Activated CD8-positive, alpha-beta memory T cell treated with anti-CD3 and anti-CD28 coated beads, Interleukin-2, amount 50 U/mL, for 48 hours (primary cell): ENCODE measurements at regions not wholly inside any gene's neighbourhood (a gene's known extent, or its start where the extent isn't known, plus 50 kb on each side); places are given as distances from the start of the nearest gene placed in this dataset.
"Not testable (repeated sequence)": the region's sequence is repeated elsewhere in the genome, so short reads cannot be mapped to it uniquely, and the experiment has no call there.

Source experiments
- DNase-seq: peaks from one replicate; pipeline ENCODE4 v3.0.0-alpha.2; 2020

DNA sequence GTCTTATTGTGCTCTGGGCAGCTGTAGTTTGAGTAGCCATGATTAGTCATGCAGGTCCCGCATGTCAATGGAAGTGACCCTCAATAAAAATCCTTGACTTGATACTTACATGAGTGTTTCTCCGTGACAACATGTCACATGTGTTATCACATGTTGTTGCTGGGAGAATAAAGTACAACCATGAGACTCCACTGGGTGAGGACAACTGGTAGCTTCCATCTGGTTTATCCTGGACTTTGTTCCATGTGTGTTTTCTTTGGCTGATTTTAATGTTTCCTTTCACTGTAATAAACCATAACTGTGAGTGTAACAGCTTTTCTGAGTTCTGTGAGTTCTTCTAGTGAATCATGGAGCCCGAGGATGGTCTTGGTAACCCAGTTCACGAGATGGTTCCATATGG lies 63.1 kb upstream of the NDN start:
- DNase-seq = no peak

DNA sequence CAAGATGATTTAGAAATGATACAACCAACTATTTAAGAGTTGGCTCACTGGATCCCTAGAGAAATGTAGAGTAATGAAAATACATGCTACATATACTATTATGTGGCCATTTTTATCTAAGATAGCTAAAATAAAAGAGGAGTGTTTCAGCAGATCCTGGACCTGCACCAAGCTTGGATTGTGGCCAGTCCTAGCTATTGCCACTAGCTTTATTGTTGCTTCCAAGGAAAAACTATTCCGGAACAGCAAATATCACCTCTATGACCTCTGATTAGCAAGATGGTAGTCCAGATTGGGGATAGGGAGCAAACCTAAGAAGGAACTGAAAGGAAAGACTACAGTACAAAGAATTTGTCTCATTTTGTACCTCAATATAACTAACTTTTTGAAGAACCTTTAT lies 63.7 kb upstream of the NDN start:
- no peak for DNase-seq

DNA sequence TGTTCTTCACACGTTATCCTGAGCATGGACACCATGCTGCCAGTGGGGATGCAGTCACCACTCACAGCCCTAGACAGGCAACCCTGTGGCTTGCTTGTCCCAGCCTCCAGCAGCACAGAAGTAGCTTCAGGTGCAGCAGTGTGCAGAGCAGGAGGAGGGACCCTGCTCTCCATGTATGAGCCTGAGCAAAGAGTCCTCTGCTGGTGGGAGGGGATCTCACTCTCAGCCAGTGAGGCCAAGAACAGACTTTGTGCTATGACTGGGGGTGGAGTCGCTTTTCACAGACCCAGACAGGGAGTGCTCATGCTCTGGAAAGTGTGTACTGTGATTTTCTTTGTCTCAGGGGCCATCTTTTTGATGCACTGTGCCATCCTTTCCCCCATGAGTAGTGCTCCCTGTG lies 66.1 kb upstream of the NDN start:
- no peak for DNase-seq

DNA sequence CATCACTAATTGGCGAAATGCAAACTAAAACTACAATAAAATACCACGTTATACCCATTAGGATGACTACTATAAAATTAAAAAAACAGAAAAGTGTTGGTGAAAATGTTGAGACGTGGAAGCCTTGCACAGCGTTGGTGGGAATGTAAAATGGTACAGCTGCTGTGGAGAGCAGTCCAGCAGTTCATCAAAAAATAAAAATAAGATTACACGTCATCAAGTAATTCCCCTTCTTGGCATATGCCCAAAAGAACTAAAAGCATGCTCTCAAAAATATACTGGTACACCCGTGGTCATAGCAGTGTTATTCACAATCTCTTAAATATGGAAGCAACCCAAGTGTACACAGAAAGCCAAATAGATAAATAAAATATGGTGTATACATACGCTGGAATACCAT lies 71.8 kb upstream of the NDN start:
- DNase-seq = no peak

DNA sequence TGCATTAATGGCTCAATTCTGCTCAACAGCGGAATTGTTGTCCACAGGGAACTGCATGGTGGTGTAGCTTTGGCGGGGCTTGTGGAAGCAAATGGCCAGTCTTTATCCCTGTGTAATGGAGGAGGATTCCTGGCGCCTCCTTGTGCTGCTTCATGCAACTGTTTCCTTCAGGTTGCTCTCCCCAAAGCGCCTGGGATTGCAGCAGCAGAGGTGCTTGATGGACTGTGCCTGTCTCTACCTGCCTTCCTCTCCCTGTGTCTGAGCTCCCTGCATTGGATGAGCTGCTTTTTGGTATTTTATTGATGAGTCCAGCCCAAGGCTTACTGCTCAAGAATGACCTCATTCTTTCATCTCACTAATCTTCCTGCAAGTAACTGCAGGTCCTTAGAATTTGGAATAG lies 72.9 kb upstream of the NDN start:
- no peak for DNase-seq

DNA sequence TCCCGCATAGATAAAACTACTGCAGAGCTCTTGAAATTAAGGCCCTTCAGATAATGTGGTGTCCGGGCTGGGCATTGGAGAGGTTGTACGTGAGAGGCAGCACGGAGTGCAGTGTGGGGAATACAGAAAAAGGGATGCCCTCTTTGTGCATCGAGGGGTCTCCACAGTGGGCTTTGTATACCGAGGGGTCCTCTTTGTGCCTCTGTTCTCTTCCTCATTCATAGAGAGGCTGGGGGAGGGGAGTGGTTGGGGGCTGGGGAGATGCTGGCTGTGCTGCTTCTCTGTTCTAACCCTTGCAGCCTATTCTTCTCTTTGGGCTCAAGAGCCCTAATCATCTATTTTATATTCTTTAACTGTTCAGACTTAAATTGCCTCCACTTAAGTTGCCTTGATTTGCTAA lies 74.3 kb upstream of the NDN start:
- DNase-seq = no peak

DNA sequence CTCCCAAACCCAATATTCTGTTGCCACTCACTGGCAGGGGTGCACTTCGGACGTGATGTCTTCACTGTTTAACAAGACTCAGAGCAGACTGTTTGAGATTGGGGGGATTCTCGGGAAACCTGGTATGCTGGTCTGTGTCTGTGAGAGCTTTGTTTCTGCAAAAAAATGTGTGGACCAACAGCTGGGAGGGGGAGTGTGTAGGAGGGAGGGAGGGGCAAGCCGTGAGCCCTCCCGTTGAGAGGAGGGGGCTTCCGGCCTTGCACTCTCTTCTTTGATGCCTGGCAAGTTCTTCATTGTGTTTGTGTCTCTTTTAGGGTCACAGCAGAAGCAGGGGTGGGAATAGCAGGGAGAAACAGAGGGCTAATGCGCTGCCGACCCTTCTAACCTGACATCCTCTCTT lies 74.9 kb upstream of the NDN start:
- no peak for DNase-seq

DNA sequence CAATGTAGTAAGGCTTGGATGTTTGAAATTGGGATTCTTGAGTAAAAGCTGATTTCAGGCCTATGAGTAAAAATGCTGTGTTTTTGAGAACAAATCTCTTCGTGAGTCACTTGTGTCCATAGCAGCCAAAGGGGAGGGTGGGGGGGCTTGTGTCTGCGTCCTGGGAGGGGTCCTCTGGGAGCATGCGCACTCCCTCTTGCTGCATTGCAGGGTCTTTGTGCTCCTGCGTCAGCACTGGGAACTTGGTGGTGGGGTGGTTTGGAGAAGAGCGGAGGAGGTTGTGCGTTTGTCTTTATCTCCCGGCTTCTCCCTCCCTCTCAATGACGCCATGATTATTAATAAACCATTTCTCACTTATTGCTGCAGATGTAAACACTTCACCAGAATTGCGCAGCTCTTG lies 75.9 kb upstream of the NDN start:
- no peak for DNase-seq

DNA sequence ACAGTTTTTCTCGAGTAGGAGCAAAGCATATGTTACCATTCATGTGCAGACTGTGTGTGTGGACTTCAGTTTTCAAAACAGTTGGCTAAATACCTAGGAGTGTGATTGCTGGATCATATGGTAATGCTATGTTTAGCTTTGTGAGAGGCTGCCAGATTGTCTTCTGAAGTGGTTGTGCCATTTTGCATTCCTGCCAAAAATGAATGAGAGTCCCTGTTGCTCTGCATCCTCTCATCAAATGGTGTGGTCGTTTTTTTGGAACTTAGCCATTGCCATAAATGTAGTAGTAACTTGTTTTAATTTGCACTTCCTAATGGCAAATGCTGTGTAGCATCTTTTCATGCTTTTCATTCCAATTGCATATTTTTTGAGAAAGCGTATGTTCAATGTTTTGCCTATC lies 77.2 kb upstream of the NDN start:
- no peak for DNase-seq

DNA sequence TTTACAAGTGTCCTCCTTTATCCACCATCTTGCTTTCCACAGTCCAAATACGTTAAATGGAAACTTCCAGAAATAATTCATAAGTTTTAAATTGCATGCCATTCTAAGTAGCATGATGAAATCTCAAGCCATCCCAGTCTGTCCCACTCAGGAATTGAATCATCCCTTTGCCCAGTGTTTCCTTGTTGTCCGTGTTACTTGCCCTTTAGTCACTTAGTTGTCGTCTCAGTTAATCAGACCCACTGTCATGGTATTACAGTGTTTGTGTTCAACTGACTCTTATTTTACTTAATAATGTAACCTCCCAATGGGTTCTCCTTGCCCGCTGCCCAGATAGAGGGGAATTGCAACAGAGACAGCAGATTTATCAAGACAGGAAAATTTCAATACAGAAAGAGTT lies 77.6 kb upstream of the NDN start:
- DNase-seq = no peak

DNA sequence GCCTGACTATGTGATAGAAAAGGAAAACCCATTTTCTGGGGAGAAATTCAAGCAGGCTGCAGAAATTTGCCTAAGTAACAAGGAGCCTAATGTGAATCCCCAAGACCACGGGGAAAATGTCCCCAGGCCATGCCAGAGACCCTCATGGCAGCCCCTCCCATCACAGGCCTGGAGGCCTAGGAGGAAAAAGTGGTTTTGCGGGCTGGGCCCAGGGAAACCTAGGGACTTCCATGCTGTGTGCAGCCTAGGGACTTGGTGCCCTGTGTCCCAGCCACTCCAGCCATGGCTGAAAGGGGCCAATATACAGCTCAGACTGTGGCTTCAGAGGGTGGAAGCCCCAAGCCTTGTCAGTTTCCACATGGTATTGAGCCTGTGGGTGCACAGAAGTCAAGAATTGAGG lies 79.7 kb upstream of the NDN start:
- not testable (repeated sequence) for DNase-seq

DNA sequence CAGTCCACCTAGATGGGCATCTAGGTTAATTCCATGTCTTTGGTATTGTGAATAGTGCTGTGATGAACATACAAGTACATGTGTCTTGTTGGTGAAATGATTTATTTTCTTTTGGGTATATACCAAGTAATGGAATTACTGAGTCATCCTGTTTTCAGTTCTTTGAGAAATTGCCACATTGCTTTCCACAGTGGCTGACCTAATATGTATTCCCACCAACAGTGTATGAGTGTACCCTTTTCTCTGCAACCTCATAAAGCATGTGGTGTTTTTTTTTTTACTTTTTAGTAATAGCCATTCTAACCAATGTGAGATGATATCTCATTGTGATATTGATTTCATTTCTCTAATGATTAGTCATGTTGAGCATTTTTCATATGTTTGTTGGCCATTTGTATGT lies 86.0 kb upstream of the NDN start:
- DNase-seq = no peak

DNA sequence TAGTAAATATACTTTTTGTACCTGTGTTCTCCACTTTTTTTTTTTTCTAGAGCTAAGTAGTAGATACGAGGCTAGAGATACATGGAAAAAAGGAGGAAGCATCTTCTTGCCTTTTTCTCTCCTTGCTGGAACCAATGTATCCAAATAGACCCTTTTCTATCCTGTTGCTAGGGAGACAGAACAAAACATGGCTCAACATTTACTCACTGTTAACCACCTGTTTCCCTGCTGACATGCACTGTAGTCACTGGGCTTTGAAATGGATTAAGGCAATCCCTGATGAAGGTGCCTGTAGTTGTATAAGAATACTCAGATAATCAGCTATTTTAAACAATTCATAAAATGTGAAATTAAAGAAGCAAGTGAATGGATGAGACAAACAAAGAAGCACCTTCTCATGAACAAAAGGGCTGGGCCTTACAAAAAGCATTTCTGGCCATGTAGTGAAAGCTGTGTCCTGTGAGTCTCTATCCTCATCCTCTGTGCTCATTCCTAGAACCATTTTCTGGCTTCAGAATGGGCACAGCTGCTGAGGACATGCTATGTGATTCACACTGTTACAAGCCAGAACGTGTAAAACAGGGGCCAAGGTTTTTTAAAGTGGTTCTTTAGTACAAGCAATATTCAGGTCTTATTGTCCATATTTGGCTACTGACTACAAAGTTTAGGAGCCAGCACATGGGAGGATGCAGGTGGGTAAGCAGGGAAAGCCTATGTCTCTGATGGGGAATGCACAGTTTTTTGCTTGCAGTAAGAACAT lies 100.4 kb upstream of the NDN start:
- no peak for DNase-seq

DNA sequence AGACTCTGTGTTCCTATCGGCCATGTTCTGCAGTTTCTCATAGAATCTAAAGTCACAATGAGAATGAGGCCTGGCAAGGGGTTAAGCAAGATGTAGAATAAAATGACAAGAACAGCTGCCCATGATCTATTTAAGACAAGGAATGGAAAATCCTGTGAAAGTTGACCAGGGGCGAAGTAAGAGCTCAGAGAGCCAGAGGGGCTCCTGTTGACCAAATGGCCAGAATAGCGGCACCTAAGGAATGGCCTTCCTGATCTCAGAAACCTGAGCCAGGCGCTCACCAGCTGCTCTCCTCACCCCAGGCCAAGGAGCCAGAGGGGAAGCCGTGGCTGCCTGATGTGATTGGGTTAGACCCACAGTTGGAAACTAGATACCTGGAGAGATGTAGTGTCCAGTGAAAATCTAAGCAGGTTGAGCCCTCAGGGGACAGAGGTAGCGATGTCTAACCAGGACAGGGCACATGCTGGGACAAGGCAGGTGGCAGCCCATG lies 106.1 kb upstream of the NDN start:
- no peak for DNase-seq

DNA sequence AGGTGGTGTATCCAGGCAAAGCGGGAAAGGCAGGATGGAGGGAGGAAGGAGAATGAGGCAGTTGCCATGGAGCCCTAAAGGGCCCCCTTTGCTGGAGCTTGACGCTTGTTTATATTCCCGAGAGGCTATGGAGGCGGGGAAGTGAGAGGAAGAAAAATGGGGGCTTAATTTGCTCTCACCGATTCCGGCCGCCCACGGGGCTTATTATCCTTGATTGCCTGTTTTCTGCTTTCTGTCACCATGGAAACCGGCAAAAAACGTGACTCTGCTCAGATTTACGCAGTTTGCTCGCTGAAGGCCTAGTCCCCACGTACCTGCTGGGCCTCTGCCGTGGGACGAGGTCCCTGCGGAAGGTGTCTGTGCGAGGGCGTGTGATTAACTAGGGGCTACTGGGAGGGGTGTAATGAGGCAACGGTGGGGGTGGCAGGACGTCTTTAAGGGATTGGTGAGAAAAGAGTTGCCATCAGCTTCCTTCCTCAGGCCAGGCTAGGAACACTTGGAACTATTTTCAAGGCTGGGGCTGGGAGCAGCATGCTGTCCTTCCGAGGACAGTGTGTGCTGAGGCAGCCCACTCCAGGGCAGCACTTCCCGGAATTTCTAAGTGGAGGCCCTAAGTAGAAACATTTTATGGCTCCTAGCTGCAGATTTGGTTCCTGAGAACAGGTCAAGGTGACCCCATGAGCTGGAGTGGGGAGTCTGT lies 110.8 kb upstream of the NDN start:
- no peak for DNase-seq

DNA sequence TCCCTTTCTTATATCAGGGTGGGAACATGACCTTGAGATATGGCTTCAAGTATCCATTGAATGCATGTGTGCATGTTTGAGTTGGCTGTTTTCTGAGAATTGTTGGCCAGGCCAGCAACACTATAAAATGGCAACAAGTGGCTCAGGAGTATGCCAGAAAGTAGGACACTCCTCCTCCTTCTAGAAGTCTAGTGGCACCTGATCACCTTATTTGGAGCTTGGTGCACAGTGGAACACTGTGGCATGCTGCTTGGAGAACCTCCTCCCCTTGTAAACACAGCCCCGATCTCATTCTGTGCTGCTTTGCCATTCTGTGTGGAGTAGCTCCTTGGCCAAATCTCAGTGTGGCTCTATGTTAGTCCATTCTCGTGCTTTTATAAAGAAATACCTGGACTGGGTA lies 114.8 kb upstream of the NDN start:
- DNase-seq = no peak

DNA sequence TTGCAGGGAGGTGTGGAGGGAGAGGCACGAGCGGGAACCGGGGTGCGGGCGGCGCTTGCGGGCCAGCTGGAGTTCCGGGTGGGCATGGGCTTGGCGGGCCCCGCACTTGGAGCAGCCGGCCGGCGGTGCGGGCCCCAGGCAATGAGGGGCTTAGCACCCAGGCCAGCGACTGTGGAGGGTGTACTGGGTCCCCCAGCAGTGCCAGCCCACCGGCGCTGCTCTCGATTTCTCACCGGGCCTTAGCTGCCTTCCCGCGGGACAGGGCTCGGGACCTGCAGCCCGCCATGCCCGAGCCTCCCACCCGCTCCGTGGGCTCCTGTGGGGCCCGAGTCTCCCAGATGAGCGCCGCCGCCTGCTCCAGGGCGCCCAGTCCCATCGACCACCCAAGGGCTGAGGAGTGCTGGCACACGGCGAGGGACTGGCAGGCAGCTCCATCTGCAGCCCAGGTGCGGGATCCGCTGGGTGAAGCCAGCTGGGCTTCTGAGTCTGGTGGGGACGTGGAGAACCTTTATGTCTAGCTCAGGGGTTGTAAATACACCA lies 115.9 kb upstream of the NDN start:
- DNase-seq = not testable (repeated sequence)

DNA sequence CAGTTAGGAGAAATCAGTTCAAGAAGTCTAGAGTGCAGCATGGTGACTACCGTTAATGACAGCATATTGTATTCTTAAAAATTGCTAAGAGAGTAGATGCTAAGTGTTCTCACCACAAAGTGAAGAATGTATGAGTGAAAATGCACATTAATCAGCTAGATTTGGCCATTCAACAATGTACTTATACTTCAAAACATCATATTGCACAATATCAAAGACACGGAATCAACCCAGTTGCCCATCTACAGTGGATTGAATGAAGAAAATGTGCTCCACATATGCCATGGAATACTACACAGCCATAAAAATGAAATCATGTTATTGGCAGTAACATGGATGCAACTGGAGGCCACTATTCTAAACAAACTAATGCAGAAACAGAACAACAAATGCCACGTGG lies 119.9 kb upstream of the NDN start:
- no peak for DNase-seq

DNA sequence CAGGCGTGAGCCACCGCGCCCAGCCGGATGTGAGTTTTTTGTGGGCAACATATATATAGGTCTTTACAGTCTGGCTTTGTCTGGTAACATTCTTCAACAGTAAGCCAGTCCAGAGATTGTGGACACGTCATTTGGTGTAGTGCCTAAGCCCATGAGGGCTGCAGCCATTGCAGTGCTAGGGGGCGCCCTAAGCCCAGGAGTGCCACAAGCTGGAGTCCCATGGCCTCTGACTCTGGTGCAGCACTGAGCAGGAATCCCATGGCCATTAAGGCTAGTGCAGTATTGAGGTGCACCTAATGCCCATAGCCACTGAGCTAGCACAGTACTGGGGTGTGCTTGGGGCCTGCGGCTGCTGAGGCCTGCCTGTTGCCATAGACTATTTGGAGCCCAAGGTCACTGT lies 136.4 kb upstream of the NDN start:
- peak; percentile 47 for DNase-seq

DNA sequence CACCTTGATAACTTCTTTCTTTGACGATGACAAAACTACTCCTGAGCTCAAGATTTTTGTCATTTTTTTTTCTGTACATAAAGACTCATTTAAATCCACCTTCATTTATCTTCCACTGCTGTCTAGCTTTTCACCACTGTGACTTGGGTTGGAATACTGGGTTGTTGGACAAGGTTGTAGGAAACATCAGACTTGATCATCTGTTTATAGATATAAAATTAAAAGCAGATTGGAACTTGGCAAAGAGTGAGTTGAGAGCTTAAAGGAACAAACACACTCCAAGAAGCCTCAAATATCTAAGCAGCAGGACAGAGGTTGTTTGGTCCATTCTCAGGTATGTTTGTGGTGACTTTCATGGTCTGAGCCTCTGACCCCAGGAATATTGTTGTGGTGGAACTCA lies 141.7 kb upstream of the NDN start:
- DNase-seq = no peak

DNA sequence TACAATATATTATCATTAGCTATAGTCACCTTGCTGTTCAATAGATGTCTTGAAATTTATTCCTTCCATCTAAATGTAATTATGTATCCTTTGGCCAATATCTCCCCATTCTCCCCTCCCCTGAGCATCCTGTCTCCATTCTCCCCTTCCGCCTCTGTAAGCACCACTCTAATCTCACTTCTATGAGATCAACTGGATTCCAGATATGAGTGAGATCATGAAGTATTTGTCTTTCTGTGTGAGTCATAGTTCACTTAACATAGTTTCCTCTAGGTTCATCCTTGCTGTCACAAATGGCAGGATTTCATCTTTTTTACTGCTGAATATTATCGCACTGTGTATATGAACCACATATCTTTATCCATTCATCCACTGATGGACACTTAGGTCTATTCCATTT lies 148.8 kb upstream of the NDN start:
- no peak for DNase-seq

DNA sequence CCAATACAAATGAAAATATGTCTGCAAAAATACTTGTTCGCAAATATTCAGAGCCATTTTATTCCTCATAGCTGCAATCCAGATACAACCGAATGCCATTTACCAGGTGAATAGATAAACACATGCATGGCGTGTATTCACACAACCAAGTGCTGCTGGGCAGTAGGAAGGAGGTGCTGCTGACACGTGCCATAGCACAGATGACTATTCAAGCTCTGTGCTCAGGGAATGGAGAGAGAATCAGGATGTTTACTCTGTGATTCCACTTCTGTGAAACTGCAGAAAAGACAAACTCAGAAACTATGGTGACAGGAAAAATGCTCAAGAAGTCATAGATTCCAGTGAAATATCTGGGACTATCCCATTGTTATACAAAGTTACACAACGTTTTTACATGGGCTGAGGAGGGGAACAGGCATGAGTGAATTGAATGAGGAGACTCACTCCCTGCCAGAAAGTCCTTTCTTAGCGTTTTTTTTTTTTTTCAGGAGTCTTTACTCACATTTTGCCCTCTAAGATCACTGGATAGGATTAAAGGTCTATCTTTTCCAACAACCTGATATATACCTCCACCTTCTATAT lies 152.9 kb upstream of the NDN start:
- no peak for DNase-seq

DNA sequence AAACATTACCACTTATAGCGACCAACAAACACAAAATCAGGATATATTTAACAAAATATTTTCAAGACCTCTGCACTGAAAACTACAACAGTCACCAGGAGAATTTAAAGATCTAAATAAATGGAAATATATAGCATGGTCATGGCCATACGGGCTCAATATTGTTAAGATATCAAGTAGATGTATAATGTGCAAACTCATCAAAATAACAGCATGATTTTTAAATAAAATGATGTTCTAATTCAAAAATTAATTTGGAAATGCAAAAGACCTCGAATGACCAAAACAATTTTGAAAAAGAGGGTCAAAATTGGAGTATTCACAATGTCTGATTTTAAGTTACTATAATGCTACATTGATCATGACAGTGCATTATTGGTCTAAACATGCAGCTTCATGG lies 159.1 kb upstream of the NDN start:
- no peak for DNase-seq

DNA sequence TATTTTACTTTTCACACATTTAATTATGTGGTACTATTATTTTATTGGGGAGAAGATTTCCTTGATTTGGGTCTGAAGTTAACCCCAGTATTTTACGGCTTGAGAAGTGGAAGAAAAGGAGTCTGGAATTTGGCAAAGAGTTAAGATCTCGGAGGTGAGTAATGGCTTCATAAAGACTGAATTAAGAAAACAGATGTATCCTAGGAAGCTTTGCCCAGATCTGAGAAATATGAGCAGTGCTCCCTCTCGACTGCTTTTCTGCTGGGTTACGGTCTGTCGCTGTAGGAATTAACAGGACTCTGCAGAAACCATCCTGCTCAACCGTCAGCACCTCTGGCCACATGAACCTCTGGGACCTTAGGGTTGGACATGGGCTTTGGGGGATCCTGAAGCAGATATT lies 163.6 kb upstream of the NDN start:
- DNase-seq = no peak
